ENCODE measurements at regions not wholly inside any gene's neighbourhood (a gene's known extent, or its start where the extent isn't known, plus 50 kb on each side); places are given as distances from the start of the nearest gene placed in this dataset.

DNA sequence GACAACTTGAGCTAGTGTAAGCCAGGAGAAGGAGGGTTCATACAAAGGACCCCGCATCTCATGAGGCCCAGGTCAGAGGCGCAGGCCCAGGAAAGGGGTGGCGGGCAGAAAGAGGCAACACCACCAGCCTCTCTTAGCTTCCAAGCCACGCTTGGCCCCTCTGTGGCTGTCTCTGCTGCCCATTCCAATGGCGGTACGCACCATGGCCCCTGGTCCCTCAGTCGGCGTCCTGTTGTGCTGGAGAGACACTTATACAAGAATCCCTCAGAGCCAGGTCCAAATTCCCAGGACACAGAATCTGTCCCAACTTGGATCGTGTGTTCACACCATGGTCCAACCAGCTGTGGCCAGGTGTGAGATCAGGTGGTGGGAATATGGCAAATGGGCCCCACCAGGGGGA is 127.0 kb upstream of the CDH4 start:
- no peaks in the 10 kb centered on the region for H3K36me3 Mint-ChIP-seq (ENCODE audit: low read depth)
- TF ChIP-seq, protein P1, sequence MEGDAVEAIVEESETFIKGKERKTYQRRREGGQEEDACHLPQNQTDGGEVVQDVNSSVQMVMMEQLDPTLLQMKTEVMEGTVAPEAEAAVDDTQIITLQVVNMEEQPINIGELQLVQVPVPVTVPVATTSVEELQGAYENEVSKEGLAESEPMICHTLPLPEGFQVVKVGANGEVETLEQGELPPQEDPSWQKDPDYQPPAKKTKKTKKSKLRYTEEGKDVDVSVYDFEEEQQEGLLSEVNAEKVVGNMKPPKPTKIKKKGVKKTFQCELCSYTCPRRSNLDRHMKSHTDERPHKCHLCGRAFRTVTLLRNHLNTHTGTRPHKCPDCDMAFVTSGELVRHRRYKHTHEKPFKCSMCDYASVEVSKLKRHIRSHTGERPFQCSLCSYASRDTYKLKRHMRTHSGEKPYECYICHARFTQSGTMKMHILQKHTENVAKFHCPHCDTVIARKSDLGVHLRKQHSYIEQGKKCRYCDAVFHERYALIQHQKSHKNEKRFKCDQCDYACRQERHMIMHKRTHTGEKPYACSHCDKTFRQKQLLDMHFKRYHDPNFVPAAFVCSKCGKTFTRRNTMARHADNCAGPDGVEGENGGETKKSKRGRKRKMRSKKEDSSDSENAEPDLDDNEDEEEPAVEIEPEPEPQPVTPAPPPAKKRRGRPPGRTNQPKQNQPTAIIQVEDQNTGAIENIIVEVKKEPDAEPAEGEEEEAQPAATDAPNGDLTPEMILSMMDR (IDR thresholded peaks at IDR 0.05) = no peak
- H3K4me3 Mint-ChIP-seq = no peak overlapping the region
- no peaks in the 10 kb centered on the region for H3K27me3 Mint-ChIP-seq
- H3K27ac Mint-ChIP-seq = no peak overlapping the region
- CTCF ChIA-PET = no interaction called here
- POLR2A ChIA-PET = no interaction called here
- intact Hi-C loops (cut with micrococcal nuclease) = no loop called here
- no peaks in the 10 kb centered on the region for H3K4me1 Mint-ChIP-seq
- DNase-seq = no peak
- no peaks in the 10 kb centered on the region for H3K9me3 Mint-ChIP-seq
- no peak for ATAC-seq (ENCODE audit: low read depth)

DNA sequence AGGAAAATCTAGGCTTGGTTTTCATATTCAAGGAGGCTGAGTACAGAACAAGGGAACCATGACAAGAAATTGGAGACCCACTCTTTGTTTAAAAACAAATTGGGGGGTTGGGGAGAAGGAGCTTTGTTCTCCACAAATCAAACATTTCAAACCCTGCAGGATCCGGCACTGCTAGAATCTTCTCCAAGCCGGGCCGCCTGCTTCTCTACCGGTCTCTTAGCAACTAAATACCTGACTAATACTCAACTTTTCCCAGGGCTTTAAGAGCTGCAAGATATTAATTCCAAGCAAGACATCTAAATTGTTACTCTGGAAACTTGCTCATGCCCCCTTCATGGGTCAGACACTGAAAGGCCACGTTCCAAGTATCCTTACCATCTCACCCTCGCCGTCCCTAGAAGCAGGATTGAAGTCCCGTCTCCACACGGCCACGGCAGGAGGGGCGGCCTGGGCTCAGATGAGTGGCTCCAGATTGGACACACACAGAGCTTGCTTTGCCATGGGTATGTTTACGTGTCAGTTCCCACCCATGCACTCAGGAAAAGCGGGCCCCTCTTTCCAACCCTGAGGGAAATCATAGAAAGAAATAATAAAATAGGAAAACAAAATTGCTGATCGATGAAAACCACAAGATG is 126.4 kb upstream of the CDH4 start:
- POLR2A ChIA-PET = no interaction called here
- DNase-seq (no peak), ATAC-seq (ENCODE audit: low read depth) (no peak)
- Mint-ChIP-seq H3K4me1 (no peaks in the 10 kb centered on the region), H3K9me3 (no peaks in the 10 kb centered on the region), H3K27ac (no peak overlapping the region), H3K4me3 (no peak overlapping the region), H3K36me3 (ENCODE audit: low read depth) (no peaks in the 10 kb centered on the region), H3K27me3 (no peaks in the 10 kb centered on the region)
- intact Hi-C loops (cut with micrococcal nuclease) = no loop called here
- CTCF ChIA-PET = no interaction called here
- TF ChIP-seq, protein P1 (IDR thresholded peaks at IDR 0.05) = no peak

DNA sequence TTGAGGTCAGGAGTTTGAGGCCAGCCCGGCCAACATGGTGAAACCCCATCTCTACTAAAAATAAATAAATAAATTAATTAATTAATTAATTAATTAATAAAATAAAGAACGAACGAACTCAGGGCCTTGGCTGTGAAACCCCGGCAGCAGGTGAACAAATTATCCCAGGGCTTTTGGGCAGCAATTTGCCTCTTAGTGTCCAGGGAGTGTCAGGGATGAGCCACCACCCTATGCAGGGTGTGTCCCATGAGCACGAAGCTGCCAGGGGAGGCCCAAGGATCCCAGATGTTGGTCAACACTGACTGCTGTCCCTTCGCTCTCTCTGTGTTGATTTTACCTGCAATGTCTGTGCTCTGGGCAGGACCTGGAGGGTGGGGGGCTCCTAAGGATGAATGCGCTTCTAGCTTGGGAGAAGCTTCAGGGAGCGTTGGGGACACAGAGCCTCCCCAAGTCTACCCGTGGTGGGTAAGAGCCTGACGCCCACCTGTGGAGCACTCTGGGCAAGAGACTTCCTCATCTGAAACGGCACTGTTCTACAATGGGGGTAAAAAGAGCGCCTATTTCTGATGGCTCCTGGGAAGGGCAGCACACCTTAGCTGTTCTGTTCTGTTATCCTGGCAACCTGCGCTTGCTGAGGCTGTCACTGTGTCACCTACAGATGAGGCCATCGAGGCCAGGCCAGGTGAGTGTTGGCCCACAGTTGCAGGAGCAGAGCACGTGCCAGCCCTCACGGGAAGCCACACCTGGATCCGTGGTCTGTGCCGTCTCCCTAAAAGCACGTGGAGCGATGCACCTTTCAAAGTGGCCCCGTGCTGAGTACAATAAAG is 125.5 kb upstream of the CDH4 start:
- intact Hi-C loops (cut with micrococcal nuclease) = no loop called here
- Mint-ChIP-seq H3K27me3 (no peaks in the 10 kb centered on the region), H3K4me1 (no peaks in the 10 kb centered on the region), H3K9me3 (no peaks in the 10 kb centered on the region), H3K4me3 (no peak overlapping the region), H3K36me3 (ENCODE audit: low read depth) (no peaks in the 10 kb centered on the region), H3K27ac (no peak overlapping the region)
- no peak for ATAC-seq (ENCODE audit: low read depth)
- no peak for DNase-seq
- ChIA-PET POLR2A (no interaction called here), CTCF (no interaction called here)
- TF ChIP-seq, protein P1 (IDR thresholded peaks at IDR 0.05) = no peak

DNA sequence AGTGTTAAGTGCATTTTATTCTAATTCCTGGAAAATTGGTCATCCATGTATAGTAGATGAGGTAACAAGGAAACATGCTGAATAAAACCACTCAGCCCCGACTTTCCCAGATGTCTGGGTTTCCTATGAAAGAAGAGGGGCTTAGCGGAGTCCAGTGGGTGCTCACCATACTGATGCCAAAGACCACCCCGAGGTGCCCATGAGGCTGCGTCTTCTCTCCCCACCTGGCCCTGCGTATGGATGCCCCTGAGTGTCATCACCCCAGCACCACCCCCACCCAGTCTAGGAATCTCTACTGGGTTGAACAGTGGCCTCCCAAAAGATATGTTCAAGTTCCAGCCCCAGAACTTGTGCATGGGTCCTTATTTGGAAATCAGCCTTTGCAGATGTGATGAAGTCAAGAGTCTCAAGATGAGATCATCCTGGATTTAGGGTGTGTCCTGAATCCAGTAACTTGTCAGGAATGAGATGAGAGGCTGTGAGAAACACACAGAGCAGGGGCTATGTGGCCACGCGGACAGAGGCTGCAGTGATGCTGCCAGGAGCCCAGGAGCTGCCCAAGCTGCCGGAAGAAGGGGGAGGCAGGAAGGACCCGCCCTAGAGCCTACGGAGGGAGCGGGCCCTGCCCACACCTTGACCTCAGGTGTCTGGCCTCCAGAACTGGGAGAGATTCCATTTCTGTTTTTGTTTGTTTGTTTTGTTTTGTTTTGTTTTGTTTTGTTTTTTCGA is 124.6 kb upstream of the CDH4 start:
- Mint-ChIP-seq H3K27me3 (no peaks in the 10 kb centered on the region), H3K4me3 (no peak overlapping the region), H3K36me3 (ENCODE audit: low read depth) (no peaks in the 10 kb centered on the region), H3K9me3 (no peaks in the 10 kb centered on the region), H3K4me1 (no peaks in the 10 kb centered on the region), H3K27ac (no peak overlapping the region)
- CTCF ChIA-PET = no interaction called here
- intact Hi-C loops (cut with micrococcal nuclease) = no loop called here
- TF ChIP-seq, protein P1 (IDR thresholded peaks at IDR 0.05) = no peak
- ATAC-seq (ENCODE audit: low read depth) (no peak), DNase-seq (no peak)
- POLR2A ChIA-PET = no interaction called here

DNA sequence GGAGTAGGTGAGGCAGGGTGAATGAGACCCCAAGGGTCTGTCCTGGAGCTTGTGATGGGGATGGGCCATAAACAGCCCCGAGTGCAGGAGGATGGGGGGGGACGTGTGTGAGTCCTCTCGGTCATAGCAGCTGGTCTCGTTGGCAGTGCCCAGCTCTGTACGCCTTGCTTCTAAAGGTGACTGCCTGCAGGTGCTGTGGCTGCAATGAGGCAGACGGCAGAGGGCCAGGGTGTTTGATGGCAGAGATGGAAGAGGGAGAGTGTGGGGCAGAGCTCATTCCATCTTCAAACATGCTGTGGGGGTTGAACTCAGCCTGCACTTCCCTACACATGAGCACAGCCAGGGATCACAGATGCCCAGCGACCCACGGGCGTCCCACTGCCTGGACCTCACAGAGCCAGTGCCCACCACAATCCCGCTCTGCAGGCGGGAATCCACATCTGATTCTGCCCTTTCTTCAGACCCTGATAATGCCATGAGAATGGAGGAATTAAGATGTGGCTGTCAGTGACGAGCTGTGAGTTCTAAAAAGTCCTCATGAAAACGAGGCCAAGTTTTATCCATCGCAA is 123.3 kb upstream of the CDH4 start:
- H3K9me3 Mint-ChIP-seq = no peaks in the 10 kb centered on the region
- no peaks in the 10 kb centered on the region for H3K4me1 Mint-ChIP-seq
- no peak overlapping the region for H3K4me3 Mint-ChIP-seq
- CTCF ChIA-PET = no interaction called here
- TF ChIP-seq, protein P1 (IDR thresholded peaks at IDR 0.05) = no peak
- H3K27ac Mint-ChIP-seq = no peak overlapping the region
- DNase-seq = no peak
- H3K27me3 Mint-ChIP-seq = no peaks in the 10 kb centered on the region
- POLR2A ChIA-PET = no interaction called here
- no peak for ATAC-seq (ENCODE audit: low read depth)
- intact Hi-C loops (cut with micrococcal nuclease) = no loop called here
- no peaks in the 10 kb centered on the region for H3K36me3 Mint-ChIP-seq (ENCODE audit: low read depth)

All from activated B cell treated with CpG ODN at 0.5 μM for 24 hours (primary cell).